ENCODE measurements at regions not wholly inside any gene's neighbourhood (a gene's known extent, or its start where the extent isn't known, plus 50 kb on each side); places are given as distances from the start of the nearest gene placed in this dataset.
A peak's percentile ranks its signal among the peaks of the same experiment; 100 is the strongest.

DNA sequence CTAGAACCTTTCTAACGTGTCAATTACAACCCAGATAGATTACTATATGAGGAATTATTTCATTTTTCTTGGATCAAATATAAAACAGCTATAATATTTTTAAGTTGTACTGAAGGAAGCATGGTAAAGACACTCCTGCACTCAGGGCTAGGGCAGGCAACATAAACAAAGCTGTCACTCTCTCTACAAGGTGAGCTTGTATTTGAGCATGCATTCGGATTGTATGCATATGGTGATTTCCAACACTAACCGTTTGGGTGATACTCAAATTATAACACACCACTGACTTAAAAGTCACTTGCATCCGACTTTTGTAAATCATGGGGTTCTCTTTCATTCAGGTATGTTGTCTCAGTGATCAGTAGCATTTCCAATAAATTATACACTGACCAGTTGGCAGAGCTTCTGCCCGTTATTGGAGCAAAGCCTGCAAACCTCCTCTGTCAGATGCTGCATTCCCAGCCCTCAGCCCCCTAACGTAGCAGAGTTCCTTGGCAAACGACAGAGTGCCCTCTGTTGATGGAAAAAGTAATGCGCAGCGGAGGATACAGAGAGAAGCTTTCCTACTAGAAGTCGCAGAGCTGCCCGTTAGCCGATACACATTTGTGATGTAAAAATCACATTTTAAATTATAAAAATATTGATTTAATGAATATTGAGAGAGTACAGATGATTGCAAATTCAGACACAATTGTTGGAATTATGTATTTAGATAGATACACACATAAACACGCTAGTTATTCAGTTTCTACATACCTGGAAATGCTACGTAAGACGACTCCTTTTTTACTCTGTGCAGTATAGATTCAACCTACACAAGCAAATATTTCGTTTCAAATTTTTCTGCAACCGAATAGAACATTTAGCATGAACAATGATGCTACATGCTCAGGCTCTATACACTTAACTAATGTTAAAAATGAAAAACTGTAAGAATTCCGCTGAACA is 173.9 kb upstream of the SP4 start:
- DNase-seq: peak; percentile 51

DNA sequence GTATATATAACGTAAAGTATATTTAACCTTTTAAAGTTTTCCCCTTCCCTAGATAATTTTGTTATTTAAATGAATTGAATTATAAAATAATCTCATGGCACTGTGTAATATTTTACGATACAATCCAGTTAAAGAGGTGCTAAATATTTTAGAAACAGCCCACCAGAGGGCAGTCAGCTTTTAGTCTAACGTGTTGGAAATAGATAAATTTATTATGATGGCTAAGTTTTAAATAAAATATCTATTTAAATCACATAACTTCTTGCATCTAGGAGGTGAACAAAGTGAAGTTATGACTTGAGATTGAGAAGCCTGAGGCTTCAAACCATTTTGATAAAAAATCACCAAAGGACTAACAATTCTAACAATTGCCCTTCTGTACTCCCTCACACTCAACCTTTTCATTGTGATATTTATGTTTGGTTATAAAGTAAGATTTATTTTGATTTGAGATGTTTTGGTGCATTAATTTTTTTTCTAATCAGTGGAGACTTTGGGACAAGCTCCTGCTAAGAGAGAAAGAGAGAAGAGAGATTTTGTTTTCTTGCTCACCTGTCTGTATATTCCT is 171.5 kb upstream of the SP4 start:
- peak; percentile 26 for DNase-seq

DNA sequence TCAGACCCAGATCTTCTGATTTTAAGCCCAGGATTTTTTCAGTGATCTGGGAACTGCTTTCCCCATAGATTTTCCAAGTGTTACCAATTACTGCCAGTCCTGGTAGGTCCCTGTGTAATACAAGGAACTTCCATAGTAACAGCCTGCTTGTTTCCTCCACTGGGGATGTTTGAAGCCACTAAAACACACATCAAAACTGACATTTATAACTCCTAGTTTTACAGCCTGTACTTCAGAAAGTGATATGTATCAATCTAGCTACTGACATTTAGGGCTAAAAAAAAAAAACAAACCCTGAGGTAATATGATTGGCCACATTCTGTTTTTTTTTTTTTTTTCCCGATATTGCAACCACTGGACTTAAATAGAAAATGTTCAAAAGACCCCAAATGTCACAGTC is 166.9 kb upstream of the SP4 start:
- DNase-seq: no peak

DNA sequence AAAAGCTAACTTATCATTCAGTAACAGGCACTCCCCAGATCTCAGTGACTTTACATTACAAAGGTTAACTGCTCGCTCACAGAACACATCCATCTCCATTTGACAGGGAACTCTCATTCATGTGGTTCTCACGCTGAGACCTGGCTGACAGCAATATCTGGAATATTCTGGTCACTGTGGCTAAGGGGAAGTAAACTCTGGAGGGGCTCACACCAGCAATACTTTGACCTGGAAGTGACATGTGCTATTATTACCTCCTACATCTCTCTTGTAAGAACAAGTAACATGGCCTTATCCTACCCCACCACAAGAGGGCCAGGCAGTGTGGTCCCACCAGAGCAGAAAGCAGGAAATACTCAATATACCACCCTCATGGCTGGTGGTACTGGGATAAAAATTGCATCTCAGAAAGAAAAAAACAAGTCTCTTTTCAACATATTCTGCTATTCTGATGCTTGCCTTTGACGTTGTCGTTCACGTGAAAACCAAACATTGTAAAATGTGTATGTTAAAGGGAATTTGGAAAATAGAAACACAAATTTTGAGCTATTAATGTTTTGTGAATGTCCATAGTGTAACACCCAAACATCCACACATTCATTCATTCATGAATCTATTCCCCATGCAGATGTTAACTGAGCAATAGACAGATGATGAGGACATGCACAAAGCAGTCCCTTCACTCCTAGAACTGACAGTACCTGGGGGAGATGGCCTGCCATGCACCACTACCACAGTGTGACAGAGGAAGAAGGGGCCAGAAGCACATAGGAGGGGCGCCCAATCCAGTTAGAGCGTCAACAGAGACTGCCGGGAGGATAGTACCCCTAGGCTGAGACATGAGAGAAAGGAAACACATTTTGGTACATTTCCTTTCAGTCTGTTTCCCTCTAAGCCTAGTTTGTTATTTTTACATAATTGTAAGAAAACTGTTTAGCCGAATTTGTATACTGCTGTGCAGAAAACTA is 166.0 kb upstream of the SP4 start:
- DNase-seq: peak; percentile 41

DNA sequence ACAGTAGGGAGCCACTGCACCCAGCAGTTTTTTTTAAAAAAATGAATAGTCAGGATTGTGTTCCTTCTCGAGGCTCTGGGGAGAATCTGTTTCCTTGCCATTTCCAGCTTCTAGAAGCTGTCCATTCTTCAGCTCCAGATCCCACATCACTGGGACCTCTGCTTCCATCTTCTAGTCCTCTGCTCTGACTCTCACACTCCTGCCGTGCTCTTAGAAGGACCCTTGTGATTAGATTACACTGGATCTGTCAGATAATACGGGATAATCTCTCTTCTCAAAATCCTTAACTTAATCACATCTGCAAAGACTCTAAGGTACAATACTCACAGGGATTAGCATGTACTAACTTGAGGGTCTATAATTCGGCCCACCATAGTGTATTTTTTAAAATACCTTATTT is 158.9 kb upstream of the SP4 start:
- DNase-seq: no peak

DNA sequence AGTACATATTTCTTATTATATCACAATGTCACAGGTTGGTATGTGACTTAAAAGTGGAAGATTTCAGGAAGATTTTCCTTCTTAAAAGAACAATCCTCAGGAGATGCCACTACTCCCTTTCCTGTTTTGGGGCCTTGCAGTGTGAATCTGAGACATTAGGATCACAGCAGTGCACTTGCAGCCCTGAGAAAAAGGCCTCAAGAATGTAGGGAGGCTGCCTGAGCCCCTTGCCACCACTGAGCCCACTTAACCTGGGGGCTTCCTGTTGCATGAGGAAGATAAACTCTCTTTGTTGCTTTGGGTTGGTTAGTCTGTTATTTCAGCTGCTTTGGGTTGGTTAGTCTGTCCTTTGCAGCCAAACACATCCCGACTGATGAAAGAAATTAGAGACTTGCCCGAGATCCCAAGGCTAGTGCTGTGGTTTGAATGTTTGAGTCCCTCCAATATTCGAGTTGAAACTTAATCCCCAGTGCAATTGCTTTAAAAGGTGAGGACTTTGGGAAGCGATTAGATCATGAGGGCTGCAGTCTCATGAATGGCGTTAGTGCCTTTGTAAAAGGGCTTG is 151.3 kb upstream of the SP4 start:
- no peak for DNase-seq

DNA sequence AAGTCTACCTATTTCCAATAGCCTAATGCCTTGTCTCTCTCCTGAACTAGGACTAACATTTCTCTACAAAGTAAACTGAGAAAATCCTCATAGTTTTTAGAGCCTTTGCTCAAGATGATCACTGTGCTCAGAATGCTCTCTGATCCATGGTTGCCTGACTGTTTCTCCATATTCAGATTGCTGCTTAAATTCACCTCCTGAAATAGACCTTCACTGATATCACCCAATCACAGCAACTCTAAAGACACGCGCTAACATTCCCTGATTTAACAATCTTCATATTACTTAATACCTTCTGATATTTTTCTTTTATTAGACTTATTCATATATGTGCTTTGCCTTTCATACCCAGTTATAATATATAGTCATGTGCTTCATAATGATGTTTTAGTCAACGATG is 148.9 kb upstream of the SP4 start:
- DNase-seq: no peak

DNA sequence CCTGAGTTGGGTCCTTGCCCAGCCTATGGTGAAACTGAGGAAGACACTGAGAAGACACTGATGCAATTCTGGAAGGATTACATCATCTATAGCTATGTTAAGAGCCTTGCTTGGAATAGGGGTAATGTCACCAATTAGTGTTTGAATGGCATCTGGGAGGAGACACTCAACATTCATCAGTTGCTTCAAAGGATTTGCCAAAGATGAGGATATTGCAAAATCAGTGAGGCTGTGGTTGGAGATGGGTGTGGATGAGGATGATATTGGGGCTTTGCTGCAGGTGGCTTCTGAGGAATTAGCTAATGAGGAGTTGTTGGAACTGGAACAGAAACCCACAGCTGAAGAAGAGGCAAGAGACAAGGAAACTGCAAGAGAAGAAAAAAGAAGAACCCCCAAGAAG is 146.7 kb upstream of the SP4 start:
- DNase-seq: no peak

DNA sequence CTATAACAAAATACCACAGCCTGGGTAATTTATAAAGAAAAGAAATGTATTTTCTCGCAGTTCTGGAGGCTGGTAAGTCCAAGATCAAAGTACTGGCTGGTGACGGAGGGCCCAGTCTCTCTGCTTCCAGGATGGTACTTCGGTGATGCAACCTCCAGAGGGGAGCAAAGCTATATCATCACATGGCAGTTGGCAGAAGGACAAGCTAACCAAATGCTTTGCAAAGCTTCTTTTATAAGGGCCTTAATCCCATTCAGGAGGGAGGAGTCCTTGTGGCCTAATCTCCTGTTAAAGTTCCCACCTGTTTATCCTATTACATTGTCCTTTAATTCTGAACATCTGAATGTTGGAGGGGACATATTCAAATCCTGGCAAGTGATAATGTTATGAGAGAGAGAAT is 134.1 kb upstream of the SP4 start:
- no peak for DNase-seq

DNA sequence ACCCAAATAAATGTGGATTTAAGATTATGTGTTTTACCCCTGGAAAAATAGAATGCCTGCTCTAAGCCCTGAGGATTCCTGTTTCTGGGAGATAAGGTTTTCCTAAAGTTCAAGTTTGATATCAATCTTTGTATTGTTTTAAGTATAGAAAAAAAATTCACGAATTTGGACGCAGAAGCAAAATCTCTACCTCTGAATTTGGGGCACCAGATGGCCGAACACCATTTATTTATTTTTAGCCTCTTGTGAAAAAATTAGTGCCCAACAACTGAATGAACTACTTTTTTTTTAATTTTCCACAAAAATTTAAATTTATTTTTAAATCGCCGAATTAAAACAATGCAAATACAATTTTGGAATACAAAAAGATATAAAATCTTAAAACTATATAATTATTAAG is 128.1 kb upstream of the SP4 start:
- DNase-seq: no peak

DNA sequence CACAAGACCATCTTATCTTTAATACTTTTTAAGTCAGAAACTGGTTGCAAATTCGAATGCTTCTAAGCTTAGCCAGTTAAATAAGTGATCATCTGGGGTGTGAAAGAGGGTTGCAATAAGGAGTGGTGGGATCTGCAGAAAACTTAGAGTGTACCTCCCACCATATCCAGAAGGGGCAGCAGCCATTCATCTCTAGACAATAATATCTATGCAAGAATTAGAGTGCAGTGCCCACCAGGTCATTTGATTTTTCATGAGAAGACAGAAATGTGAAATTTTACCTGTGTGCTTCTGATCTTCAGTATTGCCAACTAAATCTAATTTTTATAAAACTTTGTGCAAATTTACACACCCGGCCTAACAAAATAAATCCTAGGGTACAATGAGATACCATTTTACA is 127.2 kb upstream of the SP4 start:
- no peak for DNase-seq

DNA sequence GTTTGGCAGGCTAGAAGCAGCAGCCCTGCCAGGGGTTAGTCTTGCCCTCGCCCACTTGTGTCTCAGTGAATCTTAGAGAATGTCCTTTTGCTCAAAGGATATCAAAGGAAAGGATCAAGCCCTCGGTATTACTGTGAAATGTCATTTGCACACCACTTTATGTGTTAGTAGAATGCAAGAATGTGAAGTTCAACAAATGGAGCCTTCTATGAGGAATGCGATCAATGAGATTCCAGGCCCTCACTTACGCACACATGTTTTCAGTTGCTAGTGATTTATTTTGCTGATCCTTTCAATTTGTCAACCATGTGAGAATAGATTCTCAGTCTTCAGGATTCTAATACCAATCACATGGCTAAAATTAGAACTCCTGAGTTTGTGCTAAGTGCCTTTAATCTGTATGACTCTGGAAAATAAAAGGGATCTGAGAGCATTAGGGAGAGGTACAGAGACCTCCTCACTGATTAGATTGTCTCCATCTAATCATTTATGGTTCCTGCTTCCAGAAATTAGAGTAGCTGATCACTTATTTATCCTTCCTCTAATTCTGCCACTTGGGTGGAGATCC is 123.0 kb upstream of the SP4 start:
- DNase-seq: no peak

DNA sequence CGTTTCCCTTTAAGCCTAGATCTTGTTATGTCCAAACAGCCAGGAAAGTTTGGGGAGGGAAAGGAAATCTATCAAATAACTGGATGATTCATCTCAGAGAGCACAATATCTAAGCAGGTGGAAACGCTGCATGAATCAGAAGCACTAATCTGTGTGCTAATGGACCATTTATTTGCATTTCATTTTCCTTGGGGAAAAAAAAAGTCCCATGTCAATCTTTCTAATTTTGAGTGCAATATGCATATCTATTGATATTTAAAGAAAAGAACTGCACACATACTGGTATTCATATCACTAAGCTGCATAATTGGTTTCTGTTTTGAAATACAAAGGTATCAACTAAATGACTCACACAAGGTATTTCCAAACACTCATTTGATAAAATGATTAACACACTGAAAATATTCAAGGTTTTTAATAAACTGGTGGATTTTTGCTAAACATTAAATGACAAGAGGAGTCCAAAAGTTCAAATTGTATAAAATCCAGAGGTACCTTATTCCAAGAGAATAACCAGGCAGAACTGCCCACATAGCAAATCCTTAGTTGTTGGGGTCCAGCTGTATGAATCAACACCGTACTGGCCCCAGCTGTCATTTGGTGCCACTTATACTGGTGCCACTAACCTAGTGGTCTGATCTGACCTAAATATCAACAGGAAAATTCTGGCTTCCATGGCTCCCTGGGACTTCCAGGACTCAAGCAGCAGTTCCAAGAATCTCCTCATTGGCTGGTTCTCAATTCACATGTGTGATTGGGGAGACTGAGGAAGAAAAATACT is 122.2 kb upstream of the SP4 start:
- DNase-seq: peak; percentile 31

DNA sequence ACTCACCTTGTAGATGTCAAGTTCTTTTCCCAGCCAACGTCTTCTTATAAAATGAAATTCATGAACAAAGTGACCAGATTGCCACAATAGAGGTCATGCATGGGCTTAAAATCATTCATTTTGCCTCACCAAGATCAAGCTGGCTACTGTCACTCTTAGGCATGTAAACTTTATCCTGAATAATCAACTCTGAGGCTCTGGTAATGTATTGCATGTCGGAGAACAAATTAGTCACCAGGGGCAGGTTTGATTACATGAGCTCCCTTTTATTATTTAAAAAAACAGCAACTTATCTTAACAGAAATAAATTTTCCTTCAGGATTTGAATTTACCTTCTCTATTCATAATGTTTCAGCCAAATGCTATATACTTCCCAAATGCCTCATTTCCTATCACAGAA is 112.9 kb upstream of the SP4 start:
- no peak for DNase-seq

DNA sequence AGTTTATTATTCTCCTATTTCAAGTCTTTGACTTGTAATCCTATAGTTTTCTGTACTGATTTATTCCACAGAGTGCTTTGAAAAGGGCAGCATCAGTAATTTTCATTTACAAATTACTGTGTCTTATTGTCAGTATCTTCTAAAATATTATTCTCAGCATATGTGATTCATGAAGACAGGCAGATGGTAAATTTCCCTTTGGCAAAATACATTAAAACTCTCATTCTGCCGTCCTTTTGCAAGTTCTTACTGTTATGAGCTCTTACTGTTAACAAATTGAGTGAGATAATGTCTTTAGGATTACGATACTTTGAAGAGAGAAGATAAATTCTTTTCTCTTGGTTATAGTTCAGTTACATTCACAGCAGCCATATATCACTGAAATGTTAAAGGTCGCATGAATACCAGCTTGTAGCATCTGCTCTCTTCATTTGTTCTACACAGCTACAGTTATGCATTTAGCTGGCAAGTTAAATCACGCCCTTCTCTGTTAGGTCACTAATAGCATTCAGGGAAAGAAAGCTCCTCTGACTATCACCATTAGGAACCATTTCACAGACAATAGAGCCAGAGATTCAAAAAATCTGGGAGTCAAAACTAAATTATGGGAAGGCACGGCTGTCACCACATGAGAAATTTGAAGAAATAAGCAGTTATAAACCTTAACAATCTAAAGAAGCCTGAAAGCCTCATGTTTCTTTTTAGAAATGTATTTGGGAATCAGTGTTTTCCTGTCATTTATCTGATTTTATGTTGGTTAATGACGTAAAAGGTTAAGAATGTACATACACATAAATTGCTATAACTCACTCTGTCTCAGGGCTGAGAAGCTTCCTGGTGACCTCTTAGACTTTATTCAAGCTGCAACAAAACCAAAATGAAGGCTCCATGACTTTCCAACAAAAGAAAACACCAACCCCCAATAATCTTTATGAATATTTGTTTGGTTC is 109.6 kb upstream of the SP4 start:
- no peak for DNase-seq

DNA sequence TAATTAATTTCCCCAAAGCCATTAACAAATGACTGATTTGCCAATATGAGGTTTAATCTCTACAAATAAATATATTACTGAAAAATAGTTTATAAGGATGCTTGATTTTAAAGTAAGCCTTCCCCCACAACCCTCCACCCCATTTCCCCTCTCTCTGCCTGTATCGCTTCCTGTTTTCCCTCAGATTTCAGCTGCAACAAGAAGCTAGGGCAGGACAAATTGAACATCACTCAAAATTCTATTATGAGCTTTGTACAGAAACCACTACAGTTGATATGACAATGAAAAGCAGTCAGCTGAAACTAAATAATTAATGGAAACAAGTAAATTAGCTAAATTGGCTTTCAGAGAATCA is 109.0 kb upstream of the SP4 start:
- no peak for DNase-seq

DNA sequence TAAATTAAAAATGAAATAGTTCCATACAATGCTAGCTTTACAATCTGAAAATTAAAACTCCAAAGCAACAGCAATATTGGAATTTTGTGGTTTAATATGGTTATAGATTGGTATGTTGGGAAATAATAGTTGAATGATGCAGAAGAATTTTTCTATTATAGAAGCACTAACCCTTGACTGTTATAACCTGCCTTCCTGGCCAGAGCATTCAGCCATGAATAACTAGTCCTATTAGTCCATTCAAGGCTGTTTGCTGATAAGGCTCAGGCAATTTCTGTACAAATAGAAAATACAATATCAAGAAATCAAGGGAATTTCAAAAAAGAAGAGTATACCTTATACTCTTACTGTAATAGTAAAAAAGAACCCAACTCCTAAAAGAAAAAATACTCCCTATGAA is 101.6 kb upstream of the SP4 start:
- no peak for DNase-seq

DNA sequence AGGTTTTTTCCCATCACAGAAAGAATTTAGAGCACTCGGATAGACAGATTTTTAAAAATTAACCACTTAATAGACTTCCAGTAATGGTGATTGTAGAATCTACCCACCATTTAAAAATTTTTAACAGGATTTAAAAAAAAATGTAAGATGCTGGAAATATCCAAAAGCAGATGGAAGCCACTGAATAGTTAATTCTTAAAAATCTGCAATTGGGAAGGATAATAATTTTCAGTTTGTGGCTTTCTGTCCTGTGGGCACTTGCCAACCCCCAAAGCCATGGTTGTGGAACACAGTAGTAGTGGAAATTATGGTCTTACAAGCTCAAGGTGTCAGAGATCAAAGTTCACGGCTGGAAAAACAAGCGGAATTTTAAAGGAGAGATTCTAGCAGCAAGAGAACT is 101.0 kb upstream of the SP4 start:
- no peak for DNase-seq

DNA sequence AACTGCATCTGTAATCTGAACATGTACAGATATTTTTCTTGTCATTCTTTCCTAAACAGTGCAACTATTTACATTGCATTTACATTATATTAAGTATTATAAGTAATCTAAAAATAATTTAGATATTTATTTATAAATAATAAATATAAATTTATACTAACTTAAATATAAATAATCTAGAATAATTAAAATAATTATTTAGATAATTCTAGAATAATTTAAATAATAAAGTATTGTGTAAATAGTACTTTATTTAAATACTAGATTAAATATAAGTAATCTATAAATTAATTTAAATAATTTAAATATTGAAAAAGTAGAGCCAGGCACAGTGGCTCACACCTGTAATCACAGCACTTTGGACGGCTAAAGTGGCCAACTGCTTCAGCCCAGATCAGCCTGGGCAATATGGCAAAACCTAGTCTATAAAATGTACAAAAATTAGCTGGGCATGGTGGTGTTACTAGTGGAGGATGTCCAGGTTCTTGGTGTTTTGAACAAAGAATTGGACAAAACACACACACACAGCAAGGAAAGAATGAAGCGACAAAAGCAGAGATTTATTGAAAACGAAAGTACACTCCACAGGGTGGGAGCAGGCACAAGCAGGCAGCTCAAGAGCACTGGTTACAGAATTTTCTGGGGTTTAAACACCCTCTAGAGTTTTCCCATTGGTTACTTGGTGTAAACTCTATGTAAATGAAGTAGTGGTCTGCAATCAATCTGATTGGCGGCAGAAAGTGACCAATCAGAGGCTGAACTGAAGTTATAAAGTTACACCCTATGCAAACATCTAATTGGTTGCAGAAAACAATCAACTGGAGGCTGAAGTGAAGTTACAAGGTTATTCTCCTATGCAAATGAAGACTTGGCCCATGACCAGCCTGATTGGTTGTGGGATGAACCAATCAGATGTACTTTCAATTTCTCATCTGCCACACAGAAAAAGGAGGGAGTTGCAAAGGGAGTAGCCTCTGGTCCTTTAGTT is 100.2 kb upstream of the SP4 start:
- no peak for DNase-seq
